Stimulated activated CD4-positive, alpha-beta T cell treated with anti-CD3 and anti-CD28 coated beads, TNF-alpha, amount 100 ng/mL, for 48 hours (primary cell): ENCODE measurements at regions not wholly inside any gene's neighbourhood (a gene's known extent, or its start where the extent isn't known, plus 50 kb on each side); places are given as distances from the start of the nearest gene placed in this dataset.
"Not testable (repeated sequence)": the region's sequence is repeated elsewhere in the genome, so short reads cannot be mapped to it uniquely, and the experiment has no call there.

Source experiments
- DNase-seq, 3 donors: peaks; one replicate each; pipeline ENCODE4 v3.0.0-alpha.2; 2020; ENCODE audit warnings: low read depth in 3 of 3

- no peak for DNase-seq
Observed at GRCh38 chr4:155032521-155033229, 175.8 kb upstream of the NPY2R start.

- no peak for DNase-seq
Observed at GRCh38 chr4:155033604-155034003, 174.8 kb upstream of the NPY2R start.

GRCh38 chr4:155037031-155037430 lies 171.4 kb upstream of the NPY2R start:
- no peak for DNase-seq

- DNase-seq: no peak
Observed at GRCh38 chr4:155038459-155038858, 170.0 kb upstream of the NPY2R start.

GRCh38 chr4:155039162-155039561 lies 169.3 kb upstream of the NPY2R start:
- no peak for DNase-seq

GRCh38 chr4:155040031-155040430 lies 168.4 kb upstream of the NPY2R start:
- DNase-seq: no peak

- no peak for DNase-seq
Observed at GRCh38 chr4:155042014-155042413, 166.4 kb upstream of the NPY2R start.

- DNase-seq: not testable (repeated sequence)
Observed at GRCh38 chr4:155044251-155044650, 164.2 kb upstream of the NPY2R start.

- no peak for DNase-seq
Observed at GRCh38 chr4:155047755-155048154, 160.7 kb upstream of the NPY2R start.

GRCh38 chr4:155054042-155054441 lies 154.4 kb upstream of the NPY2R start:
- not testable (repeated sequence) for DNase-seq

- DNase-seq: no peak
Observed at GRCh38 chr4:155060419-155060818, 148.0 kb upstream of the NPY2R start.

- no peak for DNase-seq
Observed at GRCh38 chr4:155060873-155061272, 147.6 kb upstream of the NPY2R start.

- DNase-seq: no peak
Observed at GRCh38 chr4:155062948-155063347, 145.5 kb upstream of the NPY2R start.

GRCh38 chr4:155064934-155065333 lies 143.5 kb upstream of the NPY2R start:
- not testable (repeated sequence) for DNase-seq

- no peak for DNase-seq
Observed at GRCh38 chr4:155066871-155067270, 141.6 kb upstream of the NPY2R start.

- no peak for DNase-seq
Observed at GRCh38 chr4:155071962-155072361, 136.5 kb upstream of the NPY2R start.

- DNase-seq: no peak
Observed at GRCh38 chr4:155072417-155072816, 136.0 kb upstream of the NPY2R start.

GRCh38 chr4:155073852-155074251 lies 134.6 kb upstream of the NPY2R start:
- no peak for DNase-seq

GRCh38 chr4:155076256-155076785 lies 132.1 kb upstream of the NPY2R start:
- no peak for DNase-seq

- no peak for DNase-seq
Observed at GRCh38 chr4:155077452-155078229, 130.8 kb upstream of the NPY2R start.

GRCh38 chr4:155079871-155080270 lies 128.6 kb upstream of the NPY2R start:
- no peak for DNase-seq

- DNase-seq: no peak
Observed at GRCh38 chr4:155081222-155081621, 127.2 kb upstream of the NPY2R start.
